Colon (tissue), 2 donors: ENCODE measurements at regions not wholly inside any gene's neighbourhood (a gene's known extent, or its start where the extent isn't known, plus 50 kb on each side); places are given as distances from the start of the nearest gene placed in this dataset.

Source experiments
- FAIRE-seq: peaks from 2 replicates; lab custom pipeline; 2012; peaks lifted over from hg19 to GRCh38; lab: Jason Lieb, UNC
- donor health status: control.
- donor health status: control.

- no peak for FAIRE-seq
Observed at GRCh38 chr13:89832827-89833226, 1514.7 kb upstream of the MIR17HG start.

DNA sequence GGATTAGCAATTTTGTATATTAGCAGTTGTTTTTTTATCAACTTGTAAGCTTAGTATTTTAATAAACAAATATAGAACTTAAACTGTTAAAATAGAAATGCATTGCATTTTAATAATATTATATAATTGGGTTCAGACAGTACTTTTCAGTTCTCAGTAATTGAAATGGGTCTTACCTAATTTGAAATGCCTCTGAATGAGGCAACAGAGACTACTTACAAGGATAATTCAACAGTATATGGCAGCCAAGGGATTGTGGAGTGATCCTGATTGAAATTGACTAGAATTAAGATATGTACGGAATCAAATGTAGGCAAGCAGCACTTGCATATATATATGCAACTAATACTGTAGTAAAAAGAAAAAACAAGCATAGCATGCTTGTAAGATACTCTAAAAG is 1503.9 kb upstream of the MIR17HG start:
- no peak for FAIRE-seq

- FAIRE-seq, result no peak
Observed at GRCh38 chr13:89845874-89846273, 1501.6 kb upstream of the MIR17HG start.

DNA sequence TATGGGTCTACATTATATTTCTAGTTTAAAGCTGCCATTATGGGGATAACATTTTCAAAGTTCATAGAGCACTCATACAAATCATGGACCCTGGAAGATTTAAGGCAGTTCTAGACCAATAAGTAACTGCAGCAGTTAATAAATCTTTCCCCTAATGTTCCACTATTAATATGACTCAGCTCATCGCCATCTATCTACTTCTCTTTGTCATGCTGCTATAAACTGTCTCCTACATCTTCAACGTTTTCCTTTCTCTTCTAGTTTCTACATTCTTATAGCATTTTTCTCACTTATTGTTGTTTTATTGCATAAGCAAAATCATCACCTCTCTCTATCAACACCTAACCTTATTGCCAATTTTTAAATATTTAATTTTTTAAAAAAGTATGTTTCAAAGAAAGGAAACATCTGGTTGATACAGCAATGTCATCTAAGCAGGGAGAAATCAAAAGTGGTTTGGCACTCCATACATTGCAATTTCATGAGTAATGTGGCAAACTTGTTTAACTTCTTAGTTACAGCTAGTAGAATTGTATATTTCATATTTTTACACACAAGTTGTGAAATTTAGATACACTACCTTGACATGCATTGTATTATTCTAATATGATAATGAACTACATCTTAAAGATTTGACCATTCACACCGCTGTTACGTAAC is 1500.4 kb upstream of the MIR17HG start:
- FAIRE-seq, result no peak

GRCh38 chr13:89852570-89852969 is 1494.9 kb upstream of the MIR17HG start:
- no peak for FAIRE-seq

GRCh38 chr13:89856512-89856911 is 1491.0 kb upstream of the MIR17HG start:
- no peak for FAIRE-seq

DNA sequence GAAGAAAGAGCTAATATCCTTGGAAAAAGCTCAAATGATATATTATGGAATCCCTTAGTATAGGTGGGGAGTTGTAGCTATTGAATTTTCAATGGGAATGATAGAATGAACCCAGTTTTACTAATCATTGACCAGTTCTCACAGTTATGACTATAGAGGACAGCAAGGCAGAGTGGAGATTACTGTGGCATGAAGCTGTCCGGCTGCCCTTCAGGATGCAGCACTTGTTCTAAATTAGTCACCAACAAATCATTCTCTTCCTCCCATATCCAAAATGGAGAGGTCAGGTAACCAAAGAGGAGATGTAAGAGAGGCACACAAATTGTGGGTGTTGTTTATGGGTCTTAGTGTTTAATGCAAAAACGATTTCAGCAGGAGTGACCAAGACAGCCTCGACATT is 1490.0 kb upstream of the MIR17HG start:
- FAIRE-seq, result no peak

DNA sequence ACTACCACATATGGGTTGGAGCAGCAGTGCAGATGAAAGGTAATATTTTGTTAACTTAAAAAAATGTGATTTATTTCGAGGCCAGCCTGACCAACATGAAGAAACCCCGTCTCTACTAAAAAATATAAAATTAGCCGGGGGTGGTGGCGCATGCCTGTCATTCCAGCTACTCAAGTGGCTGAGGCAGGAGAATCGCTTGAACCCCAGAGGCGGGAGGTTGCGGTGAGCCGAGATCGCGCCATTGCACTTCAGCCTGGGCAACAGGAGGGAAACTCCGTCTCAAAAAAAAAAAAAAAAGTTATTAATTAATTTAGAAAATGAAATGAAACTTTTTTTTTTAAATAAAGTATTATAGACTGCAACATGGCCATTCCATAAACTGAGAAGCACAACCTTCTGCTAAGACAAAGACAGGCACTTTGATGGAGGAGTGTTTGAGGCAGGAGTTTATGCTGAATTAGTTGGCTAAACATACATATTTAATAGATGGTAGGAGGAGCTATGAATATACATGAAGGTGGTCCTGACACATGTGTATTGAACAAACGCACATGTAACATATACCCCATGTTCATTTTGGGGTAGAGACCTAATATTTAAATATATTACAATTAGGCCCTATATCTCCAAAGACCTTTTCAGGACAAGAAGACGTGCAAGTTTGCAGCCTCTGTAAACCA is 1485.3 kb upstream of the MIR17HG start:
- FAIRE-seq, result no peak

DNA sequence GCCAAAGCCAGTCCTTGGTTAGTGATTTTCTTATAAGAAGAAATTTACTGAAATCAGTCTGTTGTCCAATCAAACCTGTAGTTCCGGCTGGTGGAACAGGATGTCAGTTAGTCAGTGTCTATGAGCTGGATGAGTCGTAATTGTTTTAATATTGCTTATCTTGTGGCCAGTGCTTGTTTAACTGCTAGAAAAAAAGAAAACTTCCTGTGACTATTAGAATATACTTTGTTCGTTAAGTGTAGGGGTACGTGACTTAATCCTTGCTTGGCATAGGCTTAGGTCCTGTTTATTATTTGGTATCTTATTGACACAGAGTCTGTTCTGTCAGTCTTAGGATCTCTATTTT is 1484.8 kb upstream of the MIR17HG start:
- no peak for FAIRE-seq

GRCh38 chr13:89865164-89866064 is 1482.1 kb upstream of the MIR17HG start:
- FAIRE-seq, result no peak

DNA sequence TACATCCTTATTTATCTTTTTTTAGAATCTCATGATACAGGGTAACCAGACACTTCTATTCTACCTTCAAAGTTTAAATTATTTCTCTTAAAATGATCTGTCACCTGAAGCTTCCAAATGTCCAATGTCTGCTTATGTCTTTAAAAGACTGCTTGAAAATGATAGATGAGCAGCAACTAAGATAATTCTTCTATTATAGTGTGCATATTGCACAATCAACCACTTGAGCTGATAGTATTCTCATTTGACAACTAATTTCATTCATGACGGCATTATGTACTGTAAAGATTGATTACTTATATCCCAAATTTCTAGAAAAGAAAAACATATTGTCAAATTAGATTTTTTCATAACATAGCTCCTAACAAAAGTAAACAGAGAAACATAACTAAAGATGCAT is 1478.2 kb upstream of the MIR17HG start:
- FAIRE-seq, result no peak

DNA sequence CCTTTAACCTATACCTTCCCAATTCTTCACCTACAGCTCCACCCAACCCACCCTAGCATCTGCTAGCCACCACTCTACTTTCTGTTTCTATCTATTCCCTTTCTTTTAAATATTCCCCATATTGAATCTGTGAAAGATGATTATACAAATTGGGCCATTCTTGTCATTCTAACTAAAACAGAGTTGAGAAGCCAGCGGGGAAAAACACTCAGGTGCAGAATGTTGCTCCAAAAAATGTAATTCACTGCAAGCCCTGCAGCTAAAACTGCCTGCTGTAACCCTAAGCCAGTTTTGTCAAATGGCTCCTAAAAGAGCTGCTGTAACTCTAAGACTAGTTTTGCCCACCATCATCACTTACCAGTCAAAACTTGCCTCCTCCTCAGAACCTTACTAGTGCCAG is 1468.6 kb upstream of the MIR17HG start:
- no peak for FAIRE-seq

- FAIRE-seq, result no peak
Observed at GRCh38 chr13:89880201-89880600, 1467.3 kb upstream of the MIR17HG start.

DNA sequence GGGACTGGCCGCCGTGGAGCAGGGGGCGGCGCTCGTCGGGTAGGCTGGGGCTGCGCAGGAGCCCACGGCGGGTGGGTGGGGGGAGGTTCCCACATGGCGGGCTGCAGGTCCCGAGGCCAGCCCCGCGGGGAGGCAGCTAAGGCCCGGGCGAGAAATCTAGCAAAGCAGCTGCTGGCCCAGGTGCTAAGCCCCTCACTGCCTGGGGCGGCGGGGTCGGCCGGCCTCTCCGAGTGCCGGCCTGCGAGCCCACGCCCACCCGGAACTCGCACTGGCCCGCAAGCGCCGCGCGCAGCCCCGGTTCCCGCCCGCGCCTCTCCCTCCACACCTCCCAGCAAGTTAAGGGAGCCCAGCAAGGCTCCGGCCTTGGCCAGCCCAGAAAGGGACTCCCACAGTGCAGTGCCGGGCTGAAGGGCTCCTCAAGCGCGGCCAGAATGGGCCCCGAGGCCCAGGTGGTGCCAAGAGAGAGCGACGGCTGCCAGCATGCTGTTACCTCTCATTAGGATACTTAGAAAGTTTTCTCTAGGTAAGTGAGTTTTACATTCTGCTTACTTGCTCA is 1463.5 kb upstream of the MIR17HG start:
- FAIRE-seq, result no peak

DNA sequence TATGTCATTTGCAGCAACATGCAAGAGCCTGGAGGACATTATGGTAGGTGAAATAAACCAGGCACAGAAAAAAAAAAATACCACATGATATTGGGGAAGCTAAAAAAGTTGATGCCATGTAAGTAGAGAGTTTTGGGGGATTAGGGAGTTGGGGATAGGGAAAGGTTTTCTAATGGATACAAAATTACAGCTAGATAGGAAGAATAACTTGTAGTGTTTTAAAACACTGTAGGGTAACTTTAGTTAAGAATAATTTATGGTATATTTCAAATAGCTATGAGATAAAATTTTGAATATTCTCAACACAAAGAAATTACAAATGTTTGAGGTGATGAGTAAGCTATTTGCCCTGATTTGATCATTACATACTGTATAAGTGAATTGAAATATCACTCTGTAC is 1456.7 kb upstream of the MIR17HG start:
- FAIRE-seq, result no peak

DNA sequence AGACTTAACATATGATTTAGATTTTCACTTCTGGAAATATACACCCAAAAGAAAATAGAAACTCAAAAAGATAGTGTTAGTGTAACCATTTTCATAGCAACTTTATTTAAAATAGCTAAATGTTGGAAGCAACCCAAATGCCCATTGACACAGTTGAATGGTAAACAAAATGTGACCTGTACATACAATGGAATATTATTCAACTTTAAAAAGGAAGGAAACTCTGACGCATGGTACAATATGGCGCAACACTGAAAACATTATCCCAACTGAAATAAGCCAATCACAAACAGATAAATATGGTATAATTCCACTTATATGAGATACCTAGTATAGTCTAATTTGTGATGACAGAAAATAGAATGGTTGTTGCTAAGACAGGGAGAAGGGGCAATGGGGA is 1456.1 kb upstream of the MIR17HG start:
- no peak for FAIRE-seq

DNA sequence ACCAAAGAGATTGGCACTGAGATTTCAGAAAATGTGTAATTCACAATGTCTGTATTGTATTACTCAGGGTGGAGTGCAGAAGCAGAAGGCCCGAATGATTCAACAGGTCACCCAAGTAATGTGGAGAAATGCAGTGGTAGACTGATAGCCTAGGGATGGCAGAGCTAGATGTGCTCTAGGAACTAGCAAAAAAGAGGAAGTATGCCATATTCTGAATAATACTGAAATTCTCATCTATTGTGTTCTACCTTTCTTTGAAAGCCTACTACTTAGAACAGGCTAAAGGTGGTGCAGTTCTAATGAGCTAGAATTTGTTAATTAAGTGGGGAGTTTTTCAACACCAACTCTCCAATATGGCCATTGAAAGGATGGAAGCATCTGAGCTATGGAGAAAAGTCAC is 1449.8 kb upstream of the MIR17HG start:
- no peak for FAIRE-seq

DNA sequence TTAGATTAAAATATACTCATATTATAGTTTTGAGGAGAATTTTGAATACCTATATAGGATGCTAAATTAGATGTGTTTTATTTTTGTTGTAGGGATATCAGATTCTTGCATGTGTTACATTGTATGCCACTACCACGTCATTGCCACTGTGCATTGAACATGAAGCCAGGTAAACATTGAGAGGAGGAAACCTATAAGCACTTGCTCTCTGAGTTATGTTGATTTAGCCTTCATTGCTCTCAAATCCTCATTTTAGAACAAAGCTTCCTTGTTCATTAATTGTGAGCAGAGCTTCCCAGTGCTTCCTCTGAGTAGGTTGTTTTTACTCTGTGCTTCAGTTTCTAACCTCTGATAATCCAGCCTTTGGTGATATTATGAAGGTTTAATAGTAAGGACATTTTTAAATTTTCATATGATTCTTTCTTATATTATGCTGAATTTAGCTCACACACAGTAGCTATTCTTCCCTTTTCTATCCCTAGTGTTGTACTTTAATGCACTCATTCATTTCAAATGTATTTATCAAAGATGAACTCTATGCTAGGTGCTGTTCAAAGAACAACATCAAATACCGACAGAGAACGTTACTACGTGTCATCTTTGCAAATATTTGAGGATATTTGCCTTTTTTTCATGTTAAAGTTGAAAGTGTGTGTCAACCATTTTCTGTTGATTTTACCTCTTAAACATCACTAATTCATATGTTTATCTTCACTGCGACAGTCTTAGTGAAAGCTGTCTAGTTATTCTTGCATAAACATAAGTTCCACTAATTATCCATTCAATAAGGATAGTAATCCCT is 1448.0 kb upstream of the MIR17HG start:
- no peak for FAIRE-seq

DNA sequence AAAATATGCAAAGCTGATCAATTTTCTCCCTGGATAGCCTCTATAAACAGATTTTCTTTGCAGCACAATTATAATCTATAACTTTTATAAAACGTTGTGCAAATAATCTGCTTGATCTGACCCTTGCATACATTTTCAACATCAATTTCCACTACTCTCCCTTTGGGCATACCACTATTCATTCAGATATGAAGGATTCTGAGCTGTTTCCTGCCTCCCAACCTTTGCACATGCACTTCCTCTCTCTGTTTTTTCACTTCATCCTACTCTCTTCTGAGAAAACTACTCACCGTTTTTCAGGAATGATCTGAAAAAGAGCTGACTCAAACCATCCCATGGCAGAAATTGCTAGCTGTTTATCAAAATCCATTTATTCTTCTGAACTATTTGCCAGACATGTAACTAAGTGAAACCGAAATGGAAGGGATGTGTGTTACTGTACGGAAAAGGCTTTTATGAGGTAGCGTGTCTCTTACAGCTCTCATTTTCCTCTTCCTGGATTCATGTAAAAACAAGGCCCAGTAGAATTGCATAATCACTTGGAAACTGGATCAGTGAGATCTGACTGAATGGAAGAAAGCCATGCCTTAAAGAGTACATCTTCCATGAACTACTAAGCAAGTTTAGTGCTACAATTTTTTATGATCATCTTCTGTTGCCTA is 1447.3 kb upstream of the MIR17HG start:
- no peak for FAIRE-seq

DNA sequence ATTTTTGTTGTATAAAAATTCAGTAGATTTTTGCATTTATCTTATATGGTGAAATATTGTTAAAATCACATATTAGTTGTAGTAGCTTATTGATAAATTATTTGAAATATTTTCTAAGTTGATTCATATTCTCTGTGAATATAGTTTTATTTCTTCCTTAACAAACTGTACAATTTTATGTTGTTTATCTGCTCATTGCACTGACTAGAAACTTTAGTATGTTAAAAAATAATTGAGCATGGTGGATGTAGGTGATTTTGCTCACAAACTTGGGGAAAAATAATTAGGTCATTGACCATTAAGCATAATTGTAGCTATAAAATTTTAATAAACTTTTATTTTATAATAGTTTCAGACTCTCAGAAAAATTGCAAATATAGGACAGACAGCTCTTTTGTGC is 1445.3 kb upstream of the MIR17HG start:
- FAIRE-seq, result no peak

GRCh38 chr13:89903115-89903514 is 1444.4 kb upstream of the MIR17HG start:
- no peak for FAIRE-seq

GRCh38 chr13:89910166-89910565 is 1437.3 kb upstream of the MIR17HG start:
- FAIRE-seq, result no peak
